ENCODE measurements at regions not wholly inside any gene's neighbourhood (a gene's known extent, or its start where the extent isn't known, plus 50 kb on each side); places are given as distances from the start of the nearest gene placed in this dataset.

DNA sequence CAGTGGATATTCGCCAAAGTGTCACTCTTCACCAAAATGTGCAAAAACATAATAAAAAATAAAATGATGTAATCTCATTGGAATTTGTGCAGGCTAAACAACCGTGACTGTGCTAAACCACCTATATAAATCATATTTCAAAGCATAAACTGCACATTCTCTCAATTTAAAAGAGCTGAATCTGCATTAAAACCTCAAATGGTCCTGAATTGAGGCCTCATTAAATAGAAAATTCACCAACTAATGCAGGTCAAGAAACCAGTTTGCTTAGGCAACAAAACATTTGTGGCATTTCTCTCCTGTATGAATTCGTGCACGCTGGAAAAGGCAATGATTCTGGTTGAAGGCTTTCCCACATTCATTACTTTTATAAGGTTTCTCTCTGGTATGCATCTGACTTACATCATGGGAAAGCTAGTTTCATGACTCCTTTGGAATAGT is 80.1 kb upstream of the IFNG-AS1 start:
- DNase-seq (ENCODE audit: low read depth in 3 of 3) = no peak

DNA sequence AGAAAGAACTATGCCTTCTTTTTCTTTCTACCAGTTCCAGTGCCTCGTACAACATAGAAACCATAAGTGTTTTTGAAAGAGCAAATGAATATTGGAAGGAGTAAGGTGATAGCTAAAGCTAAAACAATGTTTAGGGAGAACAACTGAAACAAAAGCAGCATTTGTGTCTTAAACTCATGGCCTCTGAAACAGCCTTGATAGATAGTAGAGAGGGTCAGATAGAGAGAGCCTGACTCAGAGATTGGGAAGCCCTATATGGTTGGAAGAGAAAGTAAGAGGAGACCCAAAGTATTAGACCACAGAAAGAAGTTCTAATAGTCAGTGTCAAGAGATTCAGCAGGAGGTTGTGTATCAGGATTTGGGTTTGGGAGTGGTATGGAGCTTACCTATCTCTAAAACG is 79.6 kb upstream of the IFNG-AS1 start:
- DNase-seq (ENCODE audit: low read depth in 3 of 3) = no peak

DNA sequence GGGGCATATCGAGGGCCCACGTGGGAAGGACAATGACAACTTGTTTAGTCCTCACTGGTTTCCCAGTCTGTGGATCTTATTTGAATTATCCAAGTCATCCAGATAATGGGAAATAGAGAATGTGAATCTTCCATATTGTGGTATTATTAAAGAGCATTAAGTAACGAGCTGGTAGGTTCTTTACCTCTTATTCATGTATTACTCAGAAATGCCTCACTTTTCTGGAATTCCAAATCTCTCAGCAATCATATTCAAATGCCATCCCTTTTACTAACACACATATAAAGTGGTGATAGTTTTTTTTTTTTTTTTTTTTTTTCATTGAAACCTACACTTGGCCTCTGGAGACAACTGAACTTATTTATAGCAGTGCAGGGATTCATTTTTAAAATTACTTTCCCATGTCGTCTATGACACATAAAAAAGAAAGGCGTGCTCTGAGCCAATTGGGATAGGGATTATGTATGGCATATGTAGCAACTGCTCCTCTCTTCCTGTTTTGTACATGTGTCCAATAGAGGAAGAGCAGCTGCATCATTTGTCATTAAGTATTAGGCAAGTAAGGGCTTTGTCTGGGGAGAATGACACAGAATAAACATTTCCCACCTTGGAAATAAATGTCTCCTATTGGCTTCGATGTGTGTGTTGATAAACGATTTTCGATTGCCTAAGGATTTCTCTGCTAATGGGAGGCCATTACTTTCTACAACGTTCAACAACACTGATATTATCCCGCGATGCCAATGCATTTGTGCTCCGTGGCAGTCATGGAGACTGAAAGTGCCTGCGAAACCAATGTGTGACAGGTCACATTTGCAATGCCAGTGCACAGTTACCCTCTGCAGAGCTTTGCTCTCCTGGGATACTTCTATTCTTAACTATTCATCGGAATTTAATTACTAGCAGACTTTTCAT is 78.6 kb upstream of the IFNG-AS1 start:
- DNase-seq (ENCODE audit: low read depth in 3 of 3) = no peak

DNA sequence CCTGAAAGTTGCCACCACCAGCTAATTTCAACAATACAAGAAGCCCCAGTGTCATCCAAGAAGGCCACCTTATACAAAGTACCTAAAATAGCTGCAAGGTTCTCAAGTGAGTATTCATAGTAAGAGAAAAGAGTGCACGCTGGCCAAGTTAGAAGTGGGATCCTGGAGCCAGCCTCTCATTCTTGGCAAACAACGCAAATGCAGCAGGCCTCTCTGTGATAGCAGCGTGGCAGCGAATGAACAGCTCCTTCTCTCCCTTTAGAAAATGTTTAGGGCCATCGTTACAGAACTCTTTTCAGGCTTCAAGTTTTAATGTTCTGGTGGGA is 78.0 kb upstream of the IFNG-AS1 start:
- no peak for DNase-seq (ENCODE audit: low read depth in 3 of 3)

DNA sequence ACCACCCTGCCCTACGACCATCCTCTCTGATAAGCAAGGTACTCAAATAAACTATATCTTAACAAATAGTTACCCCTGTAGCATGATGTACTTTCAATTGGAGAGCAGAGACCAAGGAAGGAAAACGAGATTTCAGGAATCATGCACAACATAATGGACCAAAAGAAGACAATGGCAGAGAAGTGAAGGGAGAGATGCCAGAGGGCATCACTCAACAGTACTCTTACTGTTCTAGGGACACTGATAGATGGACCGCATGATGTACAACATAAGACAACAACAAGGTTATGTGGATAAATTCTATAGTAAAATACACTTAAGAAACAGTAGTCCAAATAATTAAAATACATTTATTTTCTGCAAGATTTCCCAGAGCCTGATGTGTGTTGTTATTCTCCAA is 77.5 kb upstream of the IFNG-AS1 start:
- DNase-seq (ENCODE audit: low read depth in 3 of 3) = no peak

DNA sequence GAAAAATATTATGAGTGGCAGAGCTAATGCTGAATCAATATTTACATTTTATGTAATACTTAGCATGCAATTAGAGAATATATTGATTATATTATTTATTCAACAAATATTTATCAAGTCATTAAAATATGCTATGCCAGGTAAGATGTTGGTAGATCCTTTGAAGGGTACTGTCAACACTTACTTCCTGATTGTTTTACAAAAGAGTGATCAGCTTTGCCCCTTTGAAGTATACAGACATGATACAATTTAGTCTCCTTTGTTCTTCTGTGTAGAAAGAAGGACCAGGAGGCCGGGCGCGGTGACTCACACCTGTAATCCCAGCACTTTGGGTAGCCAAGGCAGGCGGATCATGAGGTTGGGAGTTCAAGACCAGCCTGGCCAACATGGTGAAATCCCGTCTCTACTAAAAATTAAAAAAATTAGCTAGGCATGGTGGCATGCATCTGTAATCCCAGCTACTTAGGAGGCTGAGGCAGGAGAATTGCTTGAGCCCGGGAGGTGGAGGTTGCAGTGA is 73.9 kb upstream of the IFNG-AS1 start:
- DNase-seq (ENCODE audit: low read depth in 3 of 3) = no peak

DNA sequence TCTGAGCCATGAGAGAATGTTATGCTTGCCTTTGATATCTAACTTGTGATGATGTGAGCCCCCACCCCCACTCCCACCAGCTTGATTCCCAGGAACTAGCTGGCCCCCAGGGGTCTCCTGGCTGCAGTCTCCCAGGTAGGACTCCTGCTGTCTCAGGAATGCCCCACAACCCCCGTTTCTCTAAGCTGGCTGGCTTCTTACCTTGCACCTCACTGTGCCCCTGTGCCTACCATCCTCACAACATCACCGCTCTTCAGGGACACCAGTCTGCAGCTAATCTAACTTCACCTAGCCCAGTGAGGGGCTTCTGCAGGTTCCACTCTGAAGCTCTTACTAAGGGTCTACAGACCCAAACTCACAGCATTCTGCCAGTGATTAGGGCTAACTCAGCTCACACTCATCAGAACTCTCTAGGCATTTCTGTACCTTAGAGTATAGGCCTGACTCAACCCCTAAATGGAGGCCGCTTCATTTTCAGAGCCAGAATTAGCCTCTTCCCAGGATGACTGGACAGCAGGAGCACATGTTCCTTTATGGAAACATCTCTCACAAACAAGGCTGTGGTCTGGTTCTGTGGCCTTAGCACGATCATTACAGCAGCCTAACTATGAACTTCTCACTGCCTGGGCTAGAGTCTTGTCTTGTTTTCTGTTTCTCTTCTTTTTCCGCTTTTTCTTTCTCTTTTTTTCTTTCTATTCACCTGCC is 72.8 kb upstream of the IFNG-AS1 start:
- no peak for DNase-seq (ENCODE audit: low read depth in 3 of 3)

DNA sequence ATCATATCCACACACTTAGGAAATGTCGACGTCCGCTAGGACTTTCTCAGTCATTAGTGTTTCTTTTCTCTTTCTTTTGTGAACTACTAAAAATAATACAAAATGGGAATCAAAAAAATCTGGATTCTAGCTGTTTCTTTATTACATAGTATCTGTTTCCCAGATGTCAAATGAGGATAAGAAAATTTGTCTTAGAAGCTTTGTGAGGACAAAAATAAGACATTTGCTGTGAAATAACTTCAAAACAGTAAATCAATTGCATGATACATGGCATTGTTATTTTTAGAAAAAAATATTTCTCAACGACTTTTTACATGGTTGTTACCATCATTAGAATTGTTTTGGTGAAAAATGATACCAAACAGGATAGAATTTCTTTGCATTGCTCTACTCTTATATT is 71.4 kb upstream of the IFNG-AS1 start:
- no peak for DNase-seq (ENCODE audit: low read depth in 3 of 3)

DNA sequence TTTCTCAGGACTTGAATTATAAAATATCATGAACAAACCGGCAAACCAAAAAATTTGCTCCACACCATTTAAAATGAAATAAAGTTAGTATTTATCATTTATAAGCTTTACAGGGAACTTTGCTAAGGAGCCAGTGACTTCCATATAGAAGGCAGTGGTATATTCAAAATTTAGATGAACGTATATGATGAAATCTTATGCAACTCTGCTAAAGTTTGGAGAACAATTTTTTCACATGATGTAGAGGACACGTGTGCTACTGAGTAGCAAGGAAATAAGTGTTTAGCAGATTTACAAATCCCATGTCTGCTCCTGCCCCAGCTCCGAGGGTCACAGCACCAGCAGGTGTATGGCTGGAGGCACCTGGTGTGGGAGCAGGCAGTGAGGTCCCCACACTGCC is 70.8 kb upstream of the IFNG-AS1 start:
- DNase-seq (ENCODE audit: low read depth in 3 of 3) = no peak

DNA sequence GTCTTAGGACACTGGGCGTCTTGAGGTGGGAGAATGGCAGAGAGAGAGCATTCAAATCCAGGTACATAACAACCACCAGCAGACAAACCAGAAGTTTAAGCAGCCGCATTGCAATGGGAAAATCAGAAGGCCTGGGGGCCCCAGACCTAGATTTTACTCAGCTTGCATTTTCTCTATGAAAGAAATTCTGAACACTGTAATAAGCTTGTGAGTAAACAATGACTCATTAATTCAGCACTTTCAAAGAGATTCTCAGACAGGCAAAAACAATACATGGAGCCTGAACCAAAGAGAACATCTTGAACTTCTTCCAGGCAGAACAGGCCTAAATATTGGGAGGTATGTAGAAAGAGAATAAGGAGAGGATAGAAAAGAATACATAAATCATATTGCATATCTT is 69.8 kb upstream of the IFNG-AS1 start:
- DNase-seq (ENCODE audit: low read depth in 3 of 3) = no peak

DNA sequence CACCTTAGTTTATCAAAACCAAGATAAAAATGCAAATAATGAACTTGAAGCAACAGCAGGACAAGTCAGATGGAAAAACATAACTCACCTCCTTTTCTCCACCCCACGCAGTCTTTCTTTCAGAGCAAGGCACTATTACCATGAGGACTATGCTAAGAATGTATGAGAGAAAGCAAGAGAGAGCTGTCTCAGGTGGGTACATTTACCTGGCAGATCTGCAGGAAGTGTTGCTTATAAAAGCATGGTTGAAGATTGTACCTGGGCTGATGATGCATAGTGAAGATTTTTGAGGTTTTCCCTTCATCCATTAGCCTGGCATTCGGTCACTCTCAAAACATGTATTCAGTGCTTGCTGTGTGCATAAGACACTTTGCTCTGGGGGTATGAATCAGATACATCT is 68.8 kb upstream of the IFNG-AS1 start:
- DNase-seq (ENCODE audit: low read depth in 3 of 3) = no peak

DNA sequence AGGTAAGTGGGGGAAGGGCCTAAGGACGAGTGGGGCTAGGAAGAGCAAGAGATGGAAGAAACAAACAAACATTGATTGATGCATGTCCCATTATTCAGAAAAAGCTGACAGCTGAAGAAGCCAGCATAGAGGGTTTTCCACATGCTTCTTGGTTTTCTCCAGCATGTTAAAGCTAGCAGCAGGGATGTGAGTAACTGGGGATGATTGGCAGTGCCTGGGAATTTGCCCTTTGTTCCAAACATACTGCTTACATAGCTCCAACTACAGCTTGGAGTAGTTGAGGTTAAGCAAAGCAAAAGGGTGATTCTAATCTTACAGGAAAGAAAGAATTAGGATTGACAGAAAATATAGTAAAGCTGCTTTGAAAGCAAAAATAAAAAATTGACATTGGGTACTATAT is 68.0 kb upstream of the IFNG-AS1 start:
- no peak for DNase-seq (ENCODE audit: low read depth in 3 of 3)

DNA sequence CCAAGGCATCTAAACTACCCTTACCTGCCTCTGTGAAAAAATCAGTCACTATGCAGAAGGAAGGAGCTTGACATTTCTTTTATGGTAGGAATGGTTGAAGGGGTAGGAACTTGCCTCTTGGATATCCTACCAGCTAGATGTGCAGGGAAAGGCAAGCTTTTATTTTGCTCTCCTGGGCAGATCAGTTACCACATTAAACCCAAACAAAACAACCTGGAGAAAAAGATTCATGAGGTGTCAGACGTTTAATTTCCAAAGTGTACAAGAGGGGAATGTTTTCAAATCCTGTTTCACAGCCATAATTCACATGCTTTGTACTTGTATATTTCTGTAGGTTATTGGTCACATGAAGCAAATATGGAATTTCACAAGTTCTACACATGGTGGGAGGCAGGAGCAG is 67.0 kb upstream of the IFNG-AS1 start:
- no peak for DNase-seq (ENCODE audit: low read depth in 3 of 3)

DNA sequence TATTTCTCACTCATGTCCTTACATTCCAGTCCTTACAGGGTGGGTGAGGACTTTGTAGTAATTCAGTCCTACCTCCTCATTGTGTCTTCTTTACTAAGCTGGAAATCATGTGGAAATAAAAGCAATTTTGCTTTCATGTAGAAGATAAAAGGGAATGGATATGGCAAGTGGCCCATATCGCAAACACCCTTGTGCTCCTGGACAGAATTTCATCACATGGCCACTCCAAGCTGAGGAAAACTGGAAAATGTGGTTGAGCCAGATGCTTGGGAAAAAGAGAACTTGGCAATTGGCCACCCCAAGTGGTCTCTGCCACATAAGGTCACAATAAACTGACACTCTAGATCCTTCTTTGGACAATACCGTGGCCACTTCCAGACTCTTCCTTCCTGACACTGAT is 64.2 kb upstream of the IFNG-AS1 start:
- DNase-seq (ENCODE audit: low read depth in 3 of 3) = no peak

DNA sequence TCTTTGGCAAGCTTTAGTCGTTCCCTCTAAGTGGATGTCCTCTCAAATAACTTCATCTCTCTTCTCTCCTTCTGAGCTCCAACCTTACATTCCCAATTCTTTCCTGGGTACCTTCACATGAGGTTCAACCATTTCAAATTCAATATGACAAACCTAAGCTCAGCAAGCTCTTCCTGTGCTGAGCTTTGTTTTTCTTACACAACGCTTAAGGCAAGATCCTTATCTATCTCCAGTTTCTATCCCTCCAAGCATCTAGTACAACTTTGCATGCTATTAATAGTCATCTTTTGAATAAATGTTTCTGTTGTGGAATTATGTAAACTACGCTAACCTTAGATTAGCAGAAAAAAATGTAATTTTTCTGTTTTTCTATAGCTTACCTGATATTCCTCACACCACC is 63.7 kb upstream of the IFNG-AS1 start:
- DNase-seq (ENCODE audit: low read depth in 3 of 3) = no peak

DNA sequence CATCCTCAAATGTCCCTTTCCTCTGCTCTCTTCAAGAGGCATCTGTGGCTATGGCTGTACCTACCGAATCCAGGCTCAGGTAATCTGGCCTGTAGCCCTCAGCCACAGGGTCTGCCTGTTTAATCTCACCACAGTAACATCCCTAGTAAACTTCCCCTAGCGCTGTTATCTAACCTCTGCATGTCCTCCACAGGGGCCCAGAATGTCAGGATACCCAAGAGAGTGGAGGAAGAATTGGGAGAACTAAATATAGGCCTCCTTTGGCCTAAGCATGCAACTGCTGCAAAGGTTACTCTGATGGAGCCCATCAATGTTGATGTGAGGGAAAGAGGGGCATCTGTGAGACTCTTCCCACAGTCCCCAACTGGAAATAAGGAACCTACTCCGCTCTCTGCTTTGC is 63.2 kb upstream of the IFNG-AS1 start:
- DNase-seq (ENCODE audit: low read depth in 3 of 3) = no peak

DNA sequence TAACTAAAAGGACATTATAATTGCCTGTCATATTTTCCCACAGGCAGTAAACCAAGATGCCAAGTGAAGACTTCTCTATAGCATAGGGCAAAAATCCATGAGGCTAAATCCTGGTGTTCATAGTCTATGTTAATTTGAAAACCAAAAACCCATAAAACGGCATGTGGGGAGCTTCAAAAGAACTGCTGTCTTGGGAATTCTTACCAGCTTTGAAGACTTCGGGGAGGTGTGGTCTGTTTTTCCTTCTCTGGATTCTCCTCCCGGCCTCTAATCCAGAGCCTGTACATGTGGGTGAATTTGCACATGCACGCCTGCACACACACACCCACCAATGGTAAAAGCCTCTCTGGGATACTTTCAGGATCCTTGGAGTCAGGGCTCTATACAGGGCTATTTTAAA is 61.9 kb upstream of the IFNG-AS1 start:
- no peak for DNase-seq (ENCODE audit: low read depth in 3 of 3)

DNA sequence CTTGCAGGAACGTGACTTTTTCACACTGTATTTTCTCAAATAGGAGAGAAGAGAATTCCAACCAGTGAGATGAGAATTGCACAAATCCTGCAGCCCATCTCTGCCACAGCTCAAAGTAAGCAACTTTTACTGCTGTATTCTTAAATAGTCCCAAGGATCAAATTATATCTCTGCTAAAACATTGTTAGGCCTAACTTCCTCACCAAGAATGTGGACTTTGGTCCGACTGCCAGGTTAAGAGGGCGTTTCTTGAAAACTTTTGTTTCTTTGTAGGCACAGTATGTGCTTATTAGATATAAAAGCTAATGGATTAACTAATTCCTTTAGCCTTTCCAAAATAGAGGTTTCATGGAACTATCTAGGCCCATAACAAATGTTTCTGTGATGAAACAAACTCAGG is 61.4 kb upstream of the IFNG-AS1 start:
- DNase-seq (ENCODE audit: low read depth in 3 of 3) = no peak

DNA sequence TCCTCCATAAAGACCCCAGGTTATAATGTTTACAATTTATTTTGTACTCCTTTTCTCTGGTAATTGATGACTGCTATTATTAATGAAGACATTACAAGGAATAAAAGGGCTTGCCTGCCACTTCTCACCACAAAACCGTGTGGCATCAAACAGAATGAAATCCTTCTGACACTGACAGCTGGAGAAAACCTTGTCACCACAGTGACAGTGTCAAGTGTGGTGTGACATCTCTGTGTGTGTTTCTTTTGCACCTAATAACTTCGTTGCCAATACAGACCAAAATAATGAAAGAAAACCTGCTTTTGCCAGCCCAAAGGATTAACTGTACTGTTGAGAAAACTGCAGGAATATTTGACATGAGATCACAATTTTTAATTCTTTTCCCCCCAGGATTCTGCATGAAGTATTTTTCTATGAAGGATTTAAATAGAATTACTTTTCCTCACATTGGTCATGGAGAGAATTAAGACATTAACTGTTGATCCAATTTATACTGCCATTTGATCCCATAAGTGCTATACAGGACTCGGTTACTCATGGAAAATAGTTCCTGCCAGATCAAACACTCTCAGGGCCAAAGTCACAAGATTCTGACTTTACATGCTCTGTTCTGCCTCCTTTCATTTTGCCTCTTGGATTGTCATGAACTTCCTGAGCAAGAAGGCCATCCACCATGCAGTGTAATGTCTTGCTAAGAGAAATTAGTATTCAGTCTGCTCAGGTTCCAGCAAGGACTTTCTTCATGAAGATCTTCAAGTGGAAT is 60.4 kb upstream of the IFNG-AS1 start:
- DNase-seq (ENCODE audit: low read depth in 3 of 3) = no peak

DNA sequence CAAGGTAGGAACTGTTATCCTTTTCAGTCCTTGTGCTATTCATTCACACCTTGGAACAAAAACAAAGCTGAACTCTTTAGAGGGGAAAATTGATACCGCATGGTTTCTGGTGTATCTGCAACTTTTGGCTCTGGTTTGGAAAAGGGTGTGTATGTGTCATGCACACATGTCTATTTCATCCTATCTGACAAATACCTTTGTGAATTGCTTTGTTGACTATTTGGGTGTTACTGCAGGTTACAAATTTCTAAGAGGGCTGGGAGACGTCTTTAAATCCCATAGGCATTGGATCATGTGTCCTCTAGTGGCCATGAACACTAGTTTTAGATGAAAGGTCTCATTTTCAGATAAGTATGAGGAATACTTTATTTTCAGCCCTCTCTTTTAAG is 59.9 kb upstream of the IFNG-AS1 start:
- no peak for DNase-seq (ENCODE audit: low read depth in 3 of 3)

DNA sequence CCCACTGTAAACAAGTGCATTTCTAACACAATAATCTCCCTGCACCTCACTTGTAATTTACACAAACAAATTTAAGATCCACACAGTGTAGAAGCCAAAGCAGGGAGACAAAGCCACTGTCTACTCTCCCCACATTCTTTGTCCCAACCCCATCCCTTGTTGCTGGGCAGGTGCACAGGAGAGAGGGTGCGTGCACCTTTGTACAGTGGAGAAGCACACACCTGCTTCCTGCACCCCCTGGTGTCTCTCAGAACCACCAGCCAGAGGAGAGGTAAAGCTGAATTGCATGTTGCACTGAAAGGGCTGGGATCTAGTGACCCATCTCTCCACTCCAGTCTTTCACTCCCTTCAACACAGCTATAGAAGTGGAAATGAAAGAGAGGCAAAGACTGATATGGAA is 51.4 kb upstream of the IFNG-AS1 start:
- no peak for DNase-seq (ENCODE audit: low read depth in 3 of 3)

Data from stimulated activated CD4-positive, alpha-beta T cell treated with anti-CD3 and anti-CD28 coated beads, TNF-alpha, amount 100 ng/mL, for 48 hours (primary cell).